HG03103 (cell line): ENCODE measurements at regions not wholly inside any gene's neighbourhood (a gene's known extent, or its start where the extent isn't known, plus 50 kb on each side); places are given as distances from the start of the nearest gene placed in this dataset.

Source experiments
- ATAC-seq: cut with Tn5 transposase; IDR thresholded peaks from one replicate; pipeline ENCODE4 v1.9.1; 2021; ENCODE audit warnings: low read depth; ENCODE audit not compliant: unreplicated experiment

GRCh38 chr12:82174936-82175335 is 183.3 kb downstream of the CCDC59 start:
- ATAC-seq = no peak

- ATAC-seq = no peak
These were observed 183.8 kb downstream of the CCDC59 start for GRCh38 chr12:82174383-82174782.

- ATAC-seq = no peak
These were observed 209.1 kb downstream of the CCDC59 start for GRCh38 chr12:82149045-82149444.

GRCh38 chr12:82146740-82147139 is 211.4 kb downstream of the CCDC59 start:
- ATAC-seq = no peak

GRCh38 chr12:82144505-82144904 is 213.7 kb downstream of the CCDC59 start:
- ATAC-seq = no peak

GRCh38 chr12:82132390-82132789 is 225.8 kb downstream of the CCDC59 start:
- no peak for ATAC-seq

- no peak for ATAC-seq
These were observed 227.4 kb downstream of the CCDC59 start for GRCh38 chr12:82130762-82131161.

- ATAC-seq = no peak
These were observed 233.3 kb downstream of the CCDC59 start for GRCh38 chr12:82124711-82125380.

GRCh38 chr12:82121545-82121944 is 236.6 kb downstream of the CCDC59 start:
- no peak for ATAC-seq

GRCh38 chr12:82120901-82121300 is 237.3 kb downstream of the CCDC59 start:
- no peak for ATAC-seq

- ATAC-seq = no peak
These were observed 248.9 kb downstream of the CCDC59 start for GRCh38 chr12:82109243-82109642.

GRCh38 chr12:82108615-82109014 is 249.6 kb downstream of the CCDC59 start:
- no peak for ATAC-seq

- no peak for ATAC-seq
These were observed 259.0 kb downstream of the CCDC59 start for GRCh38 chr12:82099216-82099615.

GRCh38 chr12:82097877-82098276 is 260.3 kb downstream of the CCDC59 start:
- ATAC-seq = no peak

GRCh38 chr12:82097438-82097837 is 260.7 kb downstream of the CCDC59 start:
- ATAC-seq = no peak

- ATAC-seq = no peak
These were observed 268.0 kb downstream of the CCDC59 start for GRCh38 chr12:82090165-82090564.

- ATAC-seq = no peak
These were observed 268.6 kb downstream of the CCDC59 start for GRCh38 chr12:82089369-82090121.

- ATAC-seq = no peak
These were observed 275.7 kb downstream of the CCDC59 start for GRCh38 chr12:82082501-82082900.

GRCh38 chr12:82069931-82070514 is 288.2 kb downstream of the CCDC59 start:
- ATAC-seq = no peak

- no peak for ATAC-seq
These were observed 299.0 kb upstream of the PPFIA2 start for GRCh38 chr12:82058197-82058596.

- no peak for ATAC-seq
These were observed 298.6 kb upstream of the PPFIA2 start for GRCh38 chr12:82057770-82058169.

GRCh38 chr12:82055391-82055790 is 296.2 kb upstream of the PPFIA2 start:
- ATAC-seq = no peak
